Activated naive CD8-positive, alpha-beta T cell treated with anti-CD3 and anti-CD28 coated beads, Interleukin-2, amount 50 U/mL, for 24 hours (primary cell): ENCODE measurements at regions not wholly inside any gene's neighbourhood (a gene's known extent, or its start where the extent isn't known, plus 50 kb on each side); places are given as distances from the start of the nearest gene placed in this dataset.

Experiments
- ATAC-seq: fragments of 150-1000 bp; cut with Tn5 transposase; one replicate; pipeline ENCODE4 v1.10.0; 2021
- DNase-seq: peaks from one replicate; pipeline ENCODE4 v3.0.0; 2021
- H3K27ac Mint-ChIP-seq: one replicate; pipeline ENCODE4 v1.8.0; 2021; ENCODE audit warnings: mild to moderate bottlenecking, mixed read lengths
- H3K27me3 Mint-ChIP-seq: one replicate; pipeline ENCODE4 v1.8.0; 2021; ENCODE audit warnings: mixed read lengths
- H3K36me3 Mint-ChIP-seq: one replicate; pipeline ENCODE4 v1.8.0; 2021; ENCODE audit warnings: low read depth, mixed read lengths
- H3K4me1 Mint-ChIP-seq: one replicate; pipeline ENCODE4 v1.8.0; 2021; ENCODE audit warnings: mixed read lengths
- H3K4me3 Mint-ChIP-seq: one replicate; pipeline ENCODE4 v1.8.0; 2021; ENCODE audit warnings: mild to moderate bottlenecking, moderate library complexity, mixed read lengths
- H3K9me3 Mint-ChIP-seq: one replicate; pipeline ENCODE4 v1.8.0; 2021; ENCODE audit warnings: mixed read lengths

DNA sequence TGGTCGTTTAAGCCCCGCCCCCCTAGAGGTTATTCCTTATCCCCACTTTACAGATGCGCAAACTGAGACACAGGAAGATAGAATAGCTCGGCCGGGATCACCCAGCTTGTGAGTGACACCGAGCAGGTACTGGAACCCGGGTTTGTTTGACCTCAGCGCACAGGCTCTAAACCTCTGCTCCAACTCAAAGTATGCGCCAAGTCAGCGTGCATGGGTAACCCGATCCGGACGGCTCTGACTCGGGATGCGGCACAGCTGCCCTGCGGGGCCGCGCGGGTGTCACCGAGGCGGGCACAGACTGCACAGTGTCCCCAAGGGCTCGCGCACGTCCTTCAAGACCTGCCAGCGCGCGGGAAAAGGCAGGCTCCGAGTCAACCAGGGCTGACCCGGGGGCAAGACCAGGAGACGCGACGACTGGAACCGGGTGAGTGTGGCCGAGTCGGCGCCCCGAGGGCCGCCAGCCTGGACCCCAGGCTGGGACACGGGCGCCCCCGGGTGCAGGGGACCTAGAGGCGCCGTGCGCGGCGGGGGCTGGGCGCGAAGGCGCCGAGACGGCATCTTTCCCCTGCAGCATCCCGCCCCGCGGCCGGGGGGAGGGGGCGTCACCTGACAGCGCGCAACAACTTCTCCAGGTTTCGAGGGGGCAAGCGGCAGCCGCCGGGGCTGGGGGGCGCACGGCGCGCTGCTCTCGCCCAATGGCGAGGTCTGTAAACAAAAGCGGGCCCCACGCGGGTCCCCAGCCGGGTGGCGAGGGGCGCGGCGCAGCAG is 101.9 kb upstream of the SOD1 start:
- DNase-seq, result peak; percentile 17

DNA sequence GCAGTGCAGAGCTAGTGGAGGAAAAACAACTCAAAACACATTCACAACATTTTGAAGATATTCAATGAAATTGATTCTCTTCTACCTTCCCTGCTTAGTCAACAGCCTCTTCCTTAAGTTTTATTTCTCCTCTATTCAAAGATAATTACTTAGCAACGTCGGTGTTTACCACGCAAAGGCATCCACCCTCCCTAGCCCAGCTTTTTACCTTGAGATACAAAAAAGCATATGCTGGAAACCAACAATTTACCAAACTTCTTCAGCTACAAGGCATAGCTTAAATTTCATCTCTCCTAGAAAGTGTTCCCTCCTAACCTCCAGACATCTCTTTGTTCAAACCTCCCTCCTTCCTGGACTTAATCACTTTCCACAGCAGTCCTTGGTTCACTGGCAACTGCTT is 102.8 kb upstream of the SOD1 start:
- DNase-seq (no peak), ATAC-seq (no peak)
- Mint-ChIP-seq H3K36me3 (peaks cover 8% of the 10 kb centered on the region), H3K9me3 (no peaks in the 10 kb centered on the region), H3K4me3 (peak overlapping the region; percentile 70), H3K27ac (no peak overlapping the region), H3K27me3 (peaks cover 26% of the 10 kb centered on the region), H3K4me1 (peaks cover 56% of the 10 kb centered on the region)

More for the DNA sequence above, 101.9 kb upstream of the SOD1 start:
- ATAC-seq, result no peak
- Mint-ChIP-seq H3K36me3 (peaks cover 8% of the 10 kb centered on the region), H3K27ac (no peak overlapping the region), H3K9me3 (no peaks in the 10 kb centered on the region), H3K27me3 (peaks cover 25% of the 10 kb centered on the region), H3K4me1 (peaks cover 55% of the 10 kb centered on the region), H3K4me3 (peak overlapping the region; percentile 70)

GRCh38 chr21:31555741-31556191 is 103.7 kb upstream of the SOD1 start:
- Mint-ChIP-seq H3K36me3 (peaks cover 8% of the 10 kb centered on the region), H3K9me3 (no peaks in the 10 kb centered on the region), H3K27me3 (peaks cover 26% of the 10 kb centered on the region), H3K4me3 (no peak overlapping the region), H3K4me1 (peaks cover 56% of the 10 kb centered on the region), H3K27ac (no peak overlapping the region)
- DNase-seq, result no peak
- ATAC-seq, result no peak

GRCh38 chr21:31554511-31555022 is 104.9 kb upstream of the SOD1 start:
- Mint-ChIP-seq H3K27ac (no peak overlapping the region), H3K27me3 (peaks cover 27% of the 10 kb centered on the region), H3K4me1 (peaks cover 46% of the 10 kb centered on the region), H3K36me3 (peaks cover 3% of the 10 kb centered on the region), H3K9me3 (no peaks in the 10 kb centered on the region), H3K4me3 (no peak overlapping the region)
- ATAC-seq, result peak; percentile 13
- DNase-seq, result peak; percentile 22

GRCh38 chr21:31553926-31554325 is 105.6 kb upstream of the SOD1 start:
- ATAC-seq (no peak), DNase-seq (no peak)
- Mint-ChIP-seq H3K4me3 (no peak overlapping the region), H3K4me1 (peaks cover 44% of the 10 kb centered on the region), H3K27me3 (peaks cover 27% of the 10 kb centered on the region), H3K9me3 (no peaks in the 10 kb centered on the region), H3K36me3 (peaks cover 3% of the 10 kb centered on the region), H3K27ac (no peak overlapping the region)

DNA sequence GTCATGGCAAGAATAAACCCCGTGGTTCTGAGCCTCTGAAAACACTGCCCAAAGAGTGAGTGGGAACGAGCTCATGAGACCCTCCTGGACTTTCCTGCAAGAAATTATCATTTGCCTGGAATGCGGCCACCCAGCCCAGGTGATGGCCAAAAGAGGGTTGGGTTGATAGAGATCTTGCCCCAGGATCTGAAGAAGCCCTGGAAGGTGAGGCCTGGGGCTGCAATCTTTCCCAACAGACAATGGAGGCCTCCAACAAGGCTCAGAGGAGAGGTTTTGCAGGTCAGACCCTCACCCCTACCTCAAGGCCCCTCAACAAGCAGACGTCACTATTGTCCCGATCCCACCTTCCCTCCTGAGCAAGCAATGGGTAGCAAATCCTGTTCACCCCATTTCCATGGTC is 106.0 kb upstream of the SOD1 start:
- H3K27ac Mint-ChIP-seq, result no peak overlapping the region
- no peaks in the 10 kb centered on the region for H3K9me3 Mint-ChIP-seq
- no peak overlapping the region for H3K4me3 Mint-ChIP-seq
- peaks cover 44% of the 10 kb centered on the region for H3K4me1 Mint-ChIP-seq
- H3K36me3 Mint-ChIP-seq, result peaks cover 3% of the 10 kb centered on the region
- ATAC-seq (no peak), DNase-seq (no peak)
- peaks cover 27% of the 10 kb centered on the region for H3K27me3 Mint-ChIP-seq

- Mint-ChIP-seq H3K27ac (no peak overlapping the region), H3K27me3 (peaks cover 27% of the 10 kb centered on the region), H3K9me3 (no peaks in the 10 kb centered on the region), H3K36me3 (peaks cover 3% of the 10 kb centered on the region), H3K4me1 (peaks cover 44% of the 10 kb centered on the region), H3K4me3 (no peak overlapping the region)
- no peak for DNase-seq
- no peak for ATAC-seq
These were observed 106.7 kb upstream of the SOD1 start for GRCh38 chr21:31552826-31553225.

- ATAC-seq (no peak), DNase-seq (no peak)
- no peak overlapping the region for H3K27ac Mint-ChIP-seq
- H3K27me3 Mint-ChIP-seq, result peaks cover 4% of the 10 kb centered on the region
- no peaks in the 10 kb centered on the region for H3K36me3 Mint-ChIP-seq
- peaks cover 26% of the 10 kb centered on the region for H3K4me1 Mint-ChIP-seq
- no peaks in the 10 kb centered on the region for H3K9me3 Mint-ChIP-seq
- no peak overlapping the region for H3K4me3 Mint-ChIP-seq
These were observed 109.4 kb upstream of the SOD1 start for GRCh38 chr21:31550070-31550469.

GRCh38 chr21:31548688-31549087 is 110.8 kb upstream of the SOD1 start:
- DNase-seq (no peak), ATAC-seq (no peak)
- peaks cover 4% of the 10 kb centered on the region for H3K27me3 Mint-ChIP-seq

GRCh38 chr21:31546443-31547170 is 112.9 kb upstream of the SOD1 start:
- ATAC-seq, result no peak
- Mint-ChIP-seq H3K27me3 (peaks cover 3% of the 10 kb centered on the region), H3K9me3 (no peaks in the 10 kb centered on the region), H3K4me1 (no peaks in the 10 kb centered on the region), H3K36me3 (no peaks in the 10 kb centered on the region), H3K27ac (no peak overlapping the region), H3K4me3 (no peak overlapping the region)
- DNase-seq, result no peak

More at GRCh38 chr21:31548688-31549087, 110.8 kb upstream of the SOD1 start:
- Mint-ChIP-seq H3K36me3 (no peaks in the 10 kb centered on the region), H3K27ac (no peak overlapping the region), H3K4me3 (no peak overlapping the region), H3K4me1 (peaks cover 12% of the 10 kb centered on the region), H3K9me3 (no peaks in the 10 kb centered on the region)

- no peak overlapping the region for H3K27ac Mint-ChIP-seq
- ATAC-seq (no peak), DNase-seq (no peak)
- no peaks in the 10 kb centered on the region for H3K4me1 Mint-ChIP-seq
- H3K36me3 Mint-ChIP-seq, result no peaks in the 10 kb centered on the region
- no peaks in the 10 kb centered on the region for H3K27me3 Mint-ChIP-seq
- no peak overlapping the region for H3K4me3 Mint-ChIP-seq
- no peaks in the 10 kb centered on the region for H3K9me3 Mint-ChIP-seq
These were observed 114.5 kb upstream of the SOD1 start for GRCh38 chr21:31545036-31545435.

GRCh38 chr21:31543191-31543590 is 116.3 kb upstream of the SOD1 start:
- DNase-seq (no peak), ATAC-seq (no peak)
- Mint-ChIP-seq H3K4me3 (no peak overlapping the region), H3K27ac (no peak overlapping the region), H3K36me3 (no peaks in the 10 kb centered on the region), H3K4me1 (no peaks in the 10 kb centered on the region), H3K27me3 (no peaks in the 10 kb centered on the region), H3K9me3 (no peaks in the 10 kb centered on the region)

GRCh38 chr21:31538816-31539215 is 120.7 kb upstream of the SOD1 start:
- Mint-ChIP-seq H3K27ac (no peak overlapping the region), H3K9me3 (no peaks in the 10 kb centered on the region), H3K4me1 (no peaks in the 10 kb centered on the region), H3K27me3 (no peaks in the 10 kb centered on the region), H3K36me3 (no peaks in the 10 kb centered on the region), H3K4me3 (no peak overlapping the region)
- DNase-seq (no peak), ATAC-seq (no peak)

GRCh38 chr21:31537872-31538576 is 121.5 kb upstream of the SOD1 start:
- H3K9me3 Mint-ChIP-seq, result no peaks in the 10 kb centered on the region
- H3K27me3 Mint-ChIP-seq, result no peaks in the 10 kb centered on the region
- DNase-seq (peak; percentile 27), ATAC-seq (no peak)
- no peak overlapping the region for H3K4me3 Mint-ChIP-seq
- no peaks in the 10 kb centered on the region for H3K36me3 Mint-ChIP-seq
- no peaks in the 10 kb centered on the region for H3K4me1 Mint-ChIP-seq
- H3K27ac Mint-ChIP-seq, result no peak overlapping the region
